Epithelial cell of prostate (primary cell): ENCODE measurements at regions not wholly inside any gene's neighbourhood (a gene's known extent, or its start where the extent isn't known, plus 50 kb on each side); places are given as distances from the start of the nearest gene placed in this dataset.

Source experiments
- DNase-seq: peaks from one replicate; pipeline ENCODE4 v3.0.0-alpha.2; 2011; ENCODE audit warnings: low read depth, low spot score
- H3K27ac ChIP-seq: fragments of 450-650 bp; 2 replicates; pipeline ENCODE4 v1.5.1; 2017; ENCODE audit warnings: mild to moderate bottlenecking

DNA sequence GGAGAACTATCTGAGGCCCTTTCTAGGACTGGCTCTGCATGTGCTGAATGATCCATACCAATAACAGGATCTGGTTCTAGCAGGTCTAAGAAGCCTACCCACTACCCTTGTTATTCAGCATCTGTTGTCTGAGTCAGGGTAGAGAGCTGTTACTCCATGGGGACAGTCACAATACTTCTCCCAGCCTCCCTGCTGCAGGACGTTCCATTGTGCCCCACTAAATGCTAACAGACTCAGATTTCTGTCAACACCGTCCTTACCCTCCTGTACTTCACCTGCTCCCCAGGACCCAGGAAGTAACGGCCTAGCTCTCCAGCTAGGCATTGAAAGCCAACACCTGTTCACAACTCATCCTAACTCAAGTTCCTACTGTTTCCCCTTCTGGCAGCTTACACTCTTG lies 719.7 kb upstream of the ID2 start:
- no peak for DNase-seq

DNA sequence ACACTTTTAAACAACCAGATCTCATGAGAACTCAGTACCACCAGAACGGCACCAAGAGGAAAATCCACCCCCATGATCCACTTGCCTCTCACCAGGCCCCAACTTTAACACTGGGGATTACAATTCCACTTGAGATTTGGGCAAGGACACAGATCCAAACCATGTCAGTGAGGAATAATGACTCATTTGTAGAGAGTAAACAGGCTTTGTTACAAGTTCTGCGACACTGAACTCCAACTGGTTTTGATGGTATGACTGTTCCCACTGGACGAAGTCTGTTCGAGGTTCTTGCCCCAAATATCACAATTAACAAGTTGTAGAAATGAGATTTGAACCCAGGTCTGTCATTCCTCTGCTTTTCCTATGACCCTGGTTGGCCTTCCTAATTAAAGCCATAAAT lies 718.1 kb upstream of the ID2 start:
- no peak for DNase-seq

More for the DNA sequence above, 719.7 kb upstream of the ID2 start:
- H3K27ac ChIP-seq: no peak overlapping the region

DNA sequence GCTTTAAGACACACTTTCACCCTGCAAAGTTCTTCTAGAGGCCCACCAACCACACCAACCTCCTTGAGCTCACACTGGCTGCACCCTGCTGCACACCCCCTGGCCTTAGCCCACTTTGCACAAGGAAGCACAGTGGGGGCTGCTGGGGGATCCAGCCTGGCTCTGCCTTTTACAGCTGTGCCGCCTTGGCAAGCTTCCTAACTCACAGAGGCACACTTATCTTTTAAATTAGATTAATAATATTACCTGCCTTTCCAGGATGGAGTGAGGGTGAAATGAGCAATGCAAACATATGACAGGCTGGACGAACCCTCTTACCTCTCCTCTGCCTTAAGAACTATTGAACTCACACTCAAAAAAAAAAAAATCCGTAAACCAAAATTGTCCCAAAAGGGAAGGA lies 715.8 kb upstream of the ID2 start:
- no peak overlapping the region for H3K27ac ChIP-seq
- no peak for DNase-seq

More for the DNA sequence above, 718.1 kb upstream of the ID2 start:
- no peak overlapping the region for H3K27ac ChIP-seq

DNA sequence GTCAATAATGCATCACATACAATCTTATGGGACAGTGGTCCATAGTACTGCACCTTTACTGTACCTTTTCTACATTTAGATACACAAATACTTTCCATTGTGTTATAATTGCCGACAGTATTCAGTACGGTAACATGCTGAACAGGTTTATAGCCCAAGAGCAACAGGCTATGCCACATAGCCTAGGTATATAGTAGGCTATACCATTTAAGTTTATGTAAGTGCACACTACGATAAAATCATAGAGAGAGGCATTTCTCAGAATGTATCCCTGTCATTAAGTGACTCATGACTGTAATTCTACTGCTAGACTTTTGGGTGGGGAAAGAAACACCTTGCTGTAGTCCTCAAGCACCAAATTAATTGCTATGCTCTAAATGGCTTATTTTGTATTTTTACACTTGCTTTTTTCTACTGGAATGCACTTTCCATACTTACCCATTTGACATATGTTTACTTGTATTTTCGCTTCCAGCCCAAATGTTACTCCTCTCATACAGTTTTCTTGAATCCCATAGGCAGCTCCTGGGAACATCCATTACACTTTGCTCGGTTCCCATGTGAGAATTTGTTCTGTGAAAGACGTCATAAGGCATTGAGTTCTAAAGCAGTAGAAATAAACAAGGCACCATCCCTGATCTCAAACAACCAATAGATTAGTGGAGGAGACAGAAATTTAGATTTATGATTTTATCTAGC lies 714.0 kb upstream of the ID2 start:
- no peak for DNase-seq
- H3K27ac ChIP-seq: no peak overlapping the region

DNA sequence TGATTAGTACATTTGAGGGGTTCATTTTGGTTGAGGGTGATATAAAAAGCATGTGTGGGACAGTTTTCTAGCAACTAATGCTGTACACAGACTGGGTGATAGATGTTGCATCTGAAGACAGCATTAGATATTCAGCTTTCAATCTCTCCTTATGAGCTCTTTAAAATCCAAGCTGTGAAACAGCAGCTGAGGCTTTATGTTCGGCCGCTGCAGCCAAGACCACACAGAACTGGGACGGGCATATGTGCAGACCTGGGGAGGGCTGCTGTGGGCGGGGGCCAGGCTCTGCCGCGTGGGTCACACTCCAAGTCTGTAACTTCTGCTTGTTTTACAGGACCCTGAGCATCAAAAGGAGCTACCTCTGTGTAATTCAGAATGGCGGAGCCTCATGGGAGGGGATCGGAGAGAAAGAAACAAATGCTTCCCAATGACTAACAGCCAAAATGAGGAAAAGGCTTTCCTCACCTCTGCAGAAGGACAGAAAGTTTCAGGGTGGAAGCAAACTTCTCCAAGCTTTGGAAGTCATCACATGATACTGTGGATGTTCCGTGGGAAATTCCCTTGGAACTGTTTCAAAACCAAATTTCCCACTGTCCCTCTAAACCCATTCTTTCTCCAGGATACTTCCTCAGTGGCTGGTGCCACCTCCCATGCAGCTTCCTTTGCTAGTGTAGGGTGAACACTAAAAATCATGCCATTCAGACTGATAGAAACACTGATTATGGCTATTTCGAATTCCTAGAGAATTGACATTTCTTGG lies 711.9 kb upstream of the ID2 start:
- no peak for DNase-seq
- H3K27ac ChIP-seq: no peak overlapping the region

DNA sequence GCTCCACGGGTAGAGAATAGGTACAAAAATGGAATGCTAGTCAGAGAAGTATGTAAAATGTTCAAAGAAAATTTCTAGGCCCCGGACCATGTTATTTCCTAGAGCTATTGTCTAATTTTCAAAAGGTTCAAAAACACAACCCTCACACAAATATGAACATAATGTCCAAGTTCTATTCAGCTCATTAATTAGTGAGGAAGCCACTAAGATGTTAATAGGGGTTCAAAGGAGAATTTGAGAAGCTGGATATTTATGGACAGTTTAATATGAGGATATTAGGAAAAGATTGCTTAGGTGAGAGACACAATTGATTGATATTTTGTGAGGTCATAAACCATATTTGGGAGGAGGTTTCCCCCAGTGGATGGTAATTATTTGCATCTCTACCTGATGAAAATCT lies 710.6 kb upstream of the ID2 start:
- DNase-seq: no peak
- H3K27ac ChIP-seq: no peak overlapping the region

DNA sequence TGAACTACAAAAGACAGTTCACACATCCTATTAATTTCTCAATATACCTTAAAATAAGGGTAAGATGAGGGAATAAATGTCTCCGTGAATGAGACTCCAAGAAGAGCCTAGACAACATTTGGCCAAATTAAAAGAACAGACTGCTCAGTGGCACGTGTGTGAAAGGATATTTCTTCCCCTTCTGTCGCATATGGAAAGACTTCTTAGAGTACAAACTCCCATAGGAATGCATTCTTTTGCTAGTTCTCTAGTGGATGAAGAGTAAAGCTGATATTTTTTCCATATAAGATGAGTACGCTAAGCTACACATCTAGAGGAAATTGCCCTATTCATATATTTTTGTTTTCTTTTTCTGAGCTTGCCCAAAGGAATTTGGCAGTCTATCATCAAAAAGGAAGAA lies 710.0 kb upstream of the ID2 start:
- no peak overlapping the region for H3K27ac ChIP-seq
- DNase-seq: no peak

DNA sequence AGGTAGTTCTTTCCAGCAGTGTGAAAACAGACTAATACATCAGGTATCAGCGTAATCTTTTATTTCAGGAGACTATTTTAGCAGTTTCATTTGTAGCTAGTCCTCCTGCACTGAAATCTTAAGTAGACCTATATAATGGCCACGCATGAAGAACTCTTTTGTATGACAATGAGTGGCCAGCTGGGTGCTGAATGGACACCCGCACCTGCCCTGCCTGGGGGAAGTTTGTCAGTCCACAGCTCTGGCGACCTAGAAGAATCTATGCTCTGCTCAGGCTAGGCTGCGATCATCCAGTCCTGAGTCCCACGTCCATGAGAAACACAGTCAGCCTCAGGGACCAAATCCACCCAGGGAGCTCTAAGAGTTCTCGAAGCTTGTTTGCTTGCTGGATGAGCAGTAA lies 709.2 kb upstream of the ID2 start:
- no peak overlapping the region for H3K27ac ChIP-seq
- DNase-seq: no peak

DNA sequence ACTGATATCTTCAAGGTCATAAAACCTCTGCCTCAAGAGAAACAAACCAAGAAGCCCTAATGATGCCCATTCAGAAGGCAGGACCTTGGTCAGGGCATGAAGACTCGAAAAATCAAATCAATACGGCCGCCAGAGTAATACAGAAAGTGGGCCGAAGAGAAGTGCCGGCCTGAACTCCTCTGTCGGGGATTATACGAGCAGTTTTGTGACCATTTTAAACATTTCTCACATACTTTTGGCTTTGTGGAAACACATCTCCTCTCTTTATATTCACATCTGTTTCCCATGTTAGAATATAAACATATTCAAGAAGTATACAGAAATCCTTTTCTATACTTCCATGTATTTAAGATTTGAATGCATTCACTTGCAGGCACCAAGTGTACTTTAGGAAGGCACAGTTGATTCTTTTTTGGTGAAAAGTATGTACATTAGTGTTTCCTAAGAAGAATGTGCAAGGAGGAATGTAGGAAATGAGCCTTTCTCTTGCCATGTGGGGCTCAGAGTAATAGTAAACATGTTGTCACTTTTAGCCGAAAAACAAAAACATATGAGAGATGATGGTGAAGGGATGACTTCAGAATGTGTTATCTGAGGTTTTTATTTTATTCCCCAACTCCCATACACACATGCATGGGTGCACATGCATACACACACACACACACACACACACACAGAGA lies 707.9 kb upstream of the ID2 start:
- DNase-seq: no peak
- H3K27ac ChIP-seq: no peak overlapping the region

DNA sequence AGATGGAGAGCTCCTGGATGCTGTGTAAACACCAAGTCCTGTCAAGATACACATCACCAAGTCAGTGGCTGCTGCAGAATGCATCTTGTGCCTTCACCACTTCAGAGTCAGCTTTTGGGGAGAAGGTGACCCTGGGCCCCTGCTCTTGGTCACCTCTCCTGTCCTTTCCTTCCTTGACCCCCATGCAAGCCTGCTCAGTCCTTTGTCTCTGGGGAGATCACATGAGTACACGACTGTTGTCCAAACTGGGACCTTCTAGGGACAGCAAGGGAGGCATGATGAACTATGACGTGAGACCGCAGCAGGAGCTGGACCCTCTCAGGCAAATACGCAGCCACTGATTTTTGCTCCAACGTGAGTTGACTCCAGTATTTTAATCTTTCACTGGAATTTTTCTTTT lies 706.9 kb upstream of the ID2 start:
- no peak overlapping the region for H3K27ac ChIP-seq
- DNase-seq: no peak

DNA sequence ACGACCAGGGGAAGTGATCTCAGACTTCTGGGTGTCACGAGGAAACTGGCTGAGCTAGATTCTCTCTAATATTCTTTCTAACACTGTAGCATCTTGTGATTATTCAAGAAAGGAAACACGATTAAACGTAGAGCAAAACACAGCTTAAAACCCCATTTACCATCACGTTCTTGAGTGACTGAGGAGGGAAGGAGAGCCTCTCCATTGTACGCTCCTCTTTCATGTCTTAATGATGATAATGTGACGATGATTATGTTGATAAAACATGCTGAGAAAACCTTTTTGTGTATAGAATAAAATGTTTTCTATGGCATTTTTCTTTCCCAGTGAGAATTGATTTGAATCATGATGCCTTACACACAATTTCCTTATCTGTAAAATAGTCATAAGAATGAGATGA lies 705.6 kb upstream of the ID2 start:
- no peak for DNase-seq
- H3K27ac ChIP-seq: no peak overlapping the region

DNA sequence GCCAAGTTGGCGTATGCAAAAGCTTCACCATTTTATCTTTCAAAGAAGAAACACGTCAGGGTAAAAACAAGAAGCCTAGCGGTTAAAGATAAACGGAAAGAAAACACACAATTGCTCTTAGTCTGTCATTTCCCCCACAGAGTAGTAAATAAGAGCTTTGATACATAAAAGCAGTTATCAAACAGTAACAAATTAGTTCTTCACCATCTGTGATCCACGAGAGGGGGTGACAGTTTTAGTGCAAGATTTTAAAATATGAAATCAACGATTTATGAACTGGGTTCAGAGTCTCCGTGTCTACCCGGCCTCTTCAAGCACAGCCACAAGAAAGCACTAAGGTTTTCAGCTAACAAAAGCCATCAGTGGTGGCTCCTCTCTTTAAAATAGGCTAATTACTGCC lies 703.9 kb upstream of the ID2 start:
- H3K27ac ChIP-seq: no peak overlapping the region
- no peak for DNase-seq

DNA sequence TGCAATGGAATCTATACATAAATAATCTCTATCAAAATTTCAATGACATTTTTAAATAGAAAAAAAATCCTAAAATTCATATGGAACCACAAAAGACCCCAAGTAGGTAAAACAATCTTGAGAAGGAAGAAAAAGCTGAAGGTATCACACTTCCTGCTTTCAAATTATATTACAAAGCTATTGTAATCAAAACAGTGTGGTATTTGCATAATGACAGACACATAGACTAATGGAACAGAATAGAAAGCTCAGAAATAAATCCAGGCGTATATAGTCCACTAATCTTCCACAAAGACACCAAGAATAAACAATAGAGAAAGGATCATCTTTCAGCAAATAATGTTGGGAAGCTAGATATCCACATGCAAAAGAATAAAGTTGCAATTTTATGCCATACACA lies 699.8 kb upstream of the ID2 start:
- H3K27ac ChIP-seq: no peak overlapping the region
- no peak for DNase-seq

DNA sequence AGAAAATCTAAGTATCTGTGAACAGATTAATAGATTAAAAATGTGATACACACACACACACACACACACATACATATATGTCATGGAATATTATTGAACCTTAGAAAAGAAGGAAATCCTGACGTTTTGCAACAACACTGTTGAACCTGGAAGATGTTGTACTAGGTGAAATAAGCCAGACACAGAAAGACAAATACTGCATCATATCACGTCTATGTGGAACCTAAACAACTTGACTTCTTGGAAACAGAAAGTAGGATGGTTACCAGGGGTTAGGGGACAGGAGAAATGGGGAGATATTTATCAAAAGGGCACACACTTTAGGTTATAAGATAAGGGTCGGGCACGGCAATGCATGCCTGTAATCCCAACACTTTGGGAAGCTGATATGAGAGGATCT lies 698.4 kb upstream of the ID2 start:
- no peak for DNase-seq
- no peak overlapping the region for H3K27ac ChIP-seq

DNA sequence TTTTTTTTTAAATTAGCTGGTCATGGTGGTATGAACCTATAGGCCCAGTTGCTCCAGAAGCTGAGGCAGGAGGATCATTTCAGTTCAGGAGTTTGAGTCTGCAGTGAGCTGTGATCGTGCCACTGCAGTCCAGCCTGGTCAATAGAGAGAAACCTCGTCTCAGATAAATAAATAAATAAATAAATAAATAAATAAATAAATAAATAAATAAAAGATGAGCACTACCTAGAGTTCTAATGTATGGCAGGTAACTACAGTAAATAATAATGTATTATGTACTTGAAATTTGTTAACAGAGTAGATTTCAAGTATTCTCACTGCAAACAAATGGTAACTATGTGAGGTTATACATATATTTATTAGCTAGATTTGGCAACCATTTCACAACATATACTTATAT lies 697.9 kb upstream of the ID2 start:
- no peak overlapping the region for H3K27ac ChIP-seq
- no peak for DNase-seq

DNA sequence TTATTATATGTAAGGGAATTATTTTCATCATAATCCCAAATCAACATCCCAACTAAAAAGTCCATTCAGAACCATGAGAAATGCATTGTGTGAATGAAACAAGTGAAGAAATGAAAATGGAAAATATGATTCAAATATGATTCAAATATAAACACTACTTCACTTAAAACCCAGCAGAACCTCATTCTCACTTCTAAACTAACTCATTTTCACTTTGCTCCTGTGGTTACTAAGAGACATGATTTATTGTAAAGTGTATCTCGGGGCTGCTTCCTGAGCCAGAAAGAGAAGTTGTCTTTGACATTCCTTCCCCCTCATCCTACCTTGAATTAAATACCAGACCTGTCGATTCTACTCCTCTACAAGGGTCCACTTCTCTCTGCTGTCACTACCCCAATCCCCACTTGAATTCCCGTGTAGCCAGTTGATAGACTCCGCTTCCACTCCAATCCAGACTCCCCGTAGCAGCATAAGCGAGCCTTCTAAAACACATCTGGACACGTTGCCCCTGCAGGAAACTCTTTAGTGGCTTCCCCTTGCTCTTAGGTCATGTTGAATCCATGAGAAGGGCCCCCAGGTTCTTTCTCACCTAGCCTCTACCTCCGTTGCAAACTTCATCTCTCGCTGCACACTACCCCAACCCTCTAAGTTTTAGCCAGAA lies 697.0 kb upstream of the ID2 start:
- no peak for DNase-seq
- H3K27ac ChIP-seq: no peak overlapping the region

DNA sequence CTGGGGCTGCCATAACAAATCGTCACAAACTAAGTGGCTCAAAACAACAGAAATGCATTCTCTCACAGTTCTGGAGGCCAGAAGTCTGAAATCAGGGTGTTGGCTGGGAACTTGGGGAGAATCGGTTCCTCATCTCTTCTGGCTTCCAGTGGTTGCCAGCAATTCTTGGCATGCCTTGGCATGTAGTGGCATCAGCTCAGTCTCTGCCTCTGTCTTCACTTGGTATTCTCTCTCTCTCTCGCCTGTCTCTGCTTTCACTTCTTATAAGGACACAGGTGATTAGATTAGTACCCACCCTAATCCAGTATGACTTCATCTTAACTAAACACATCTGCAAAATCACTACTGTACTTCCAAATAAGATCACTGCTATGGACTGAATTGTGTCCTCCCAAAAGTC lies 695.4 kb upstream of the ID2 start:
- peak overlapping the region; percentile 21 for H3K27ac ChIP-seq

DNA sequence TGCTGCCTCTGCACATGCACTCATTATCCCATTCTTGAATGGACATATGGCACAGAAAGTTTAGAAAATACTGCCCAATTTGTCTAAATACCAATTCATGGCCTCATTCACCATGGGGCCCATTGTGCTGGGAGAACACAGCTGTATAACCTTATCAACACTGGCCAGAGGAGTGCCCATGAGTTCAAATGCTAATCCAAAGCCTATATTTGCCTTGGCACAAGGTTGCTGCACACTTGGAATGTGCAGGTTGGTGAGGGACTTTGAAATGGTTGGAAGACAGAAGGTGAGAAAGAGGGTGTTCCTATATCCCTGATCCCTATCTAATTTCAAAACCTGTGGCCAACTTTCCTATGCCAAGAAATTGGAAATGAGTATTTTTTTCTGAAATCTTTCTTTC lies 693.9 kb upstream of the ID2 start:
- DNase-seq: no peak
- no peak overlapping the region for H3K27ac ChIP-seq

More for the DNA sequence above, 695.4 kb upstream of the ID2 start:
- peak; percentile 69 for DNase-seq

DNA sequence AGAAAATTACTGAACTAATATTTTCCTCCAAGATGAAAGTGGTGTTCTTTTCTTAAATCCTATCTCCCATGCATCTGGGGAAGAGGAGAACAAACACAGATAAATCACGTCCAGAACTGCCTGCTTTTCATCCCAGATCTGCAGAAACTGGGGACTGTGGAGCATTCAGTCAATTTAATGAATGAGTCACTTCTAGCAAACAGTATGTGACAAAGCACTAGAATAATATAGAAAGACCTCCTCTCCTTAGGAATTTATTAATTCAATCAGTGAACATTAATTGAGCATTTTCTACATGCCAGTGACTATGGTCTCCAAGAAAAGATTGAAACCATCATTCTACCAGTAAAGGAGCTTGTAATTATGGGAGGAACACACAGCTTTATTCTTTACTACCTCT lies 693.4 kb upstream of the ID2 start:
- no peak overlapping the region for H3K27ac ChIP-seq
- no peak for DNase-seq

DNA sequence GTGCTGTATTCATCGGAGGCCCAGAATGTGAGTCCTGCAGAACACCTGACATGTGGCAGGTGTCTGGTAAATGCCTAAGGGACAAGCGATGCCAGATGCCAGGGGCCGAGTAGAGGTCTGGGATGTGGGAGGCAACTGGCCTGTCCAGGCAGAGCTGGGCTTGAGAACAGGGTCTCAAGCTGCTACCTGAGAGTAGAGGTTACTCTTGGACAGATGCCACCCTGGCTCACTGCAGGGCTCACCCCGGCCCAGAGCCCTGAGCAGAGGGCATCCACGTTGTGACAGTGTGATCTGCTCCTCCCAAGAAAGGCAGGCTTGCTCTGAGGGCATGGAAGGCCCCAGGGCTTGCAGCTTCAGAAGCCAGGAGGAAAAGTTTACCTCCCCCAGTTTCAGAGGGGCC lies 692.0 kb upstream of the ID2 start:
- DNase-seq: no peak
- H3K27ac ChIP-seq: no peak overlapping the region
